Calu3 (cell line): ENCODE measurements at regions not wholly inside any gene's neighbourhood (a gene's known extent, or its start where the extent isn't known, plus 50 kb on each side); places are given as distances from the start of the nearest gene placed in this dataset.

ENCODE experiments used
- BruUV-seq: library from RNA; stranded (reverse); fragments of 400-500 nt; replicated peaks from 2 replicates; lab custom pipeline; 2021; lab: Mats Ljungman, UMichigan
- CTCF ChIA-PET: fragments of 300-600 bp; sonication (Branson Sonifier 250); formaldehyde crosslinking; loops from one replicate; lab custom pipeline; 2022; ENCODE audit warnings: antibody characterized with exemption; lab: Charles Lee
- DNase-seq: peaks from one replicate; pipeline ENCODE4 v3.0.0; 2022
- H3K27ac Mint-ChIP-seq: one replicate; pipeline ENCODE4 v1.8.0; 2022; ENCODE audit warnings: mixed read lengths; ENCODE audit not compliant: unreplicated experiment
- H3K27me3 Mint-ChIP-seq: one replicate; pipeline ENCODE4 v1.8.0; 2022; ENCODE audit warnings: mixed read lengths; ENCODE audit not compliant: unreplicated experiment
- H3K36me3 Mint-ChIP-seq: one replicate; pipeline ENCODE4 v1.8.0; 2022; ENCODE audit warnings: mild to moderate bottlenecking, moderate library complexity, mixed read lengths; ENCODE audit not compliant: insufficient read depth, unreplicated experiment
- H3K4me1 Mint-ChIP-seq: one replicate; pipeline ENCODE4 v1.8.0; 2022; ENCODE audit warnings: mild to moderate bottlenecking, low read depth, mixed read lengths; ENCODE audit not compliant: unreplicated experiment
- H3K4me3 Mint-ChIP-seq: one replicate; pipeline ENCODE4 v1.8.0; 2022; ENCODE audit warnings: mild to moderate bottlenecking, low read depth, moderate library complexity, mixed read lengths; ENCODE audit not compliant: unreplicated experiment
- H3K9me3 Mint-ChIP-seq: one replicate; pipeline ENCODE4 v1.8.0; 2022; ENCODE audit warnings: low read depth, mixed read lengths; ENCODE audit not compliant: unreplicated experiment
- CTCF ChIP-seq: fragments of 200-600 bp; IDR thresholded peaks from one replicate; pipeline ENCODE4 v1.8.0; 2022; ENCODE audit warnings: antibody characterized with exemption; ENCODE audit not compliant: unreplicated experiment
- intact Hi-C: fragments of 100-400 bp; cut with micrococcal nuclease; formaldehyde crosslinking; loops from one replicate; pipeline ENCODE4 v1.10.0; 2022; ENCODE audit not compliant: unreplicated experiment

DNA sequence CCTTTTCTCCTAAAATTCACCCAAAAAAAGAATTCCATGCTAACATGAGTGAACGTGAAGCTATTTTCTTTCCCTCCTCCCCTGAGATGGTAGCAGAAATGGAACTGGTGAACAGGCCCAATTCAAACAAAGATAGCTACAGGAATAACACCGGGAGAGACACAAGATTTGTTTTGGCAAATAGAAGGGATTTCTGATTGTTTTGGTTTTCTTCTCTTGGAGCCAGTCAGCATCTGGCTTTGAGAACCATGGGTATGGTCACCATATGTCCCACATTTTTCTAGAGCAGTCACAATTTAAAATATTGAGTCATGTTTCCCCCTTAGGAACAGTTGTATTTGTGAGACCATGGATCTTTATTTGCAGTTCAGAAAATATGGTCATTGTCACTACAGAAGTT is 214.1 kb downstream of the FAM76B start:
- no TSS peak for BruUV-seq
- DNase-seq, result no peak
- no peak overlapping the region for H3K27ac Mint-ChIP-seq
- TF ChIP-seq CTCF, result no peak
- H3K4me1 Mint-ChIP-seq, result no peaks in the 10 kb centered on the region
- CTCF ChIA-PET, result no interaction called here
- H3K36me3 Mint-ChIP-seq, result no peaks in the 10 kb centered on the region
- intact Hi-C loops, result no loop called here
- no peaks in the 10 kb centered on the region for H3K27me3 Mint-ChIP-seq
- H3K9me3 Mint-ChIP-seq, result no peaks in the 10 kb centered on the region
- H3K4me3 Mint-ChIP-seq, result no peak overlapping the region

- CTCF ChIA-PET, result interaction anchor here (0.6 kb wide), 1 partner anchor 490 kb away, joined by 4 read pairs; no protein-coding TSS in a partner anchor
- no peak for TF ChIP-seq CTCF
- intact Hi-C loops, result no loop called here
- H3K36me3 Mint-ChIP-seq, result no peaks in the 10 kb centered on the region
- no peak overlapping the region for H3K4me3 Mint-ChIP-seq
- H3K27ac Mint-ChIP-seq, result no peak overlapping the region
- no TSS peak for BruUV-seq
- no peaks in the 10 kb centered on the region for H3K4me1 Mint-ChIP-seq
- DNase-seq, result no peak
- peaks cover 2% of the 10 kb centered on the region for H3K9me3 Mint-ChIP-seq
- H3K27me3 Mint-ChIP-seq, result no peaks in the 10 kb centered on the region
Observed at GRCh38 chr11:95571718-95572260, 217.8 kb downstream of the FAM76B start.

DNA sequence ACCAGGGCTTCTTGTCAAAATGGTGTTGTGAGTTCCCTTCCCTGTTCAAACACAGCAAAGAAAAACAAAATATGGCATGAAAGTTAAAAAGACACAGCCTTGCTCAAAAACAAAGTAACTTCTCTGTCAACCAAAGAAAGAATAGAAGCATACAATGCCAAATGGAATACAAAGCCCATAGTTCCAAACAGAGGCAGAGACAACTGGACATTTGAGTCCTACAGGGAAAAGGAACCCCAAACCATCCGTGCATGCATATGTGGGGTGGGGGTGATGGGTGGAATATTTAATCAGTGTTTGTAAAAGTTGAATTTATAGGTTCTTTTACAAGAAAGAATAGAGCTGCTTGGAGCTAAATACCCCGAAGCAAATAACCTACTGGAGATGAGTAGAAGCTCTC is 218.7 kb downstream of the FAM76B start:
- CTCF ChIA-PET, result no interaction called here
- intact Hi-C loops, result no loop called here
- Mint-ChIP-seq H3K4me3 (no peak overlapping the region), H3K27me3 (no peaks in the 10 kb centered on the region), H3K9me3 (peaks cover 2% of the 10 kb centered on the region), H3K36me3 (no peaks in the 10 kb centered on the region), H3K4me1 (no peaks in the 10 kb centered on the region), H3K27ac (no peak overlapping the region)
- no TSS peak for BruUV-seq
- DNase-seq, result no peak
- TF ChIP-seq CTCF, result no peak

DNA sequence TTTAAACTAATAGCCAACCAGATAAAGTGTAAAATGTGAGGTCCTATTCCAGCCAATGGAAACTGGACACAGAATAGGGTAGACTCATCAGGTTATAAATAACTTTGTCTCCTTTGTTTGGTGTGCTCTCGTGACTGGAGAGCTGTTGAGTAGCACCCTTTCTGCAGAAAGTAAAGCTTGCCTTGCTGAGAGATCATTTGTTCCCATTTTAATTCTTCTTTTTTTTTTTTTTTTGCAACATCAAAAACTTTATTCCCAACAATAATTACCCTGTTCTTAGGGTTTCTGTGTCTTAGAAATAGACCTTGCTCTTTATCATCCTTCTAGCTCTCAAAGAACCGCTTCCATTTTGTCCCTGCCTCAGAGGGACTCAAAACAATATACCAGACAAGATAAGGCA is 220.4 kb downstream of the FAM76B start:
- Mint-ChIP-seq H3K9me3 (peaks cover 2% of the 10 kb centered on the region), H3K36me3 (no peaks in the 10 kb centered on the region), H3K27ac (no peak overlapping the region), H3K4me3 (no peak overlapping the region), H3K27me3 (peaks cover 13% of the 10 kb centered on the region), H3K4me1 (no peaks in the 10 kb centered on the region)
- TF ChIP-seq CTCF, result no peak
- intact Hi-C loops, result loop anchor here (10.0 kb wide), 1 partner anchor 196 kb away; no protein-coding TSS in a partner anchor
- BruUV-seq, result no TSS peak
- no peak for DNase-seq
- CTCF ChIA-PET, result no interaction called here
